ENCODE measurements at regions not wholly inside any gene's neighbourhood (a gene's known extent, or its start where the extent isn't known, plus 50 kb on each side); places are given as distances from the start of the nearest gene placed in this dataset.

GRCh38 chr4:158376106-158376840 is 145.4 kb upstream of the RXFP1 start:
- Histone ChIP-seq H3K27ac (no peak overlapping the region), H3K9me2 (replicated peaks; ENCODE audit: insufficient read depth) (no peaks in the 10 kb centered on the region), H2AFZ (no peak overlapping the region), H3K4me3 (no peak overlapping the region), H3K79me2 (no peaks in the 10 kb centered on the region), H4K20me1 (ENCODE audit: insufficient read depth, poor library complexity, severe bottlenecking) (no peaks in the 10 kb centered on the region), H3K9me3 (ENCODE audit: low read depth) (no peaks in the 10 kb centered on the region), H3K4me1 (ENCODE audit: insufficient read depth) (no peaks in the 10 kb centered on the region), H3K36me3 (replicated peaks; ENCODE audit: insufficient read depth, low read depth) (no peaks in the 10 kb centered on the region), H3K4me2 (no peak overlapping the region), H3K27me3 (no peaks in the 10 kb centered on the region)
- no peak for DNase-seq (ENCODE audit: low spot score)
- TF ChIP-seq CTCF (IDR thresholded peaks at IDR 0.05; ENCODE audit: poor library complexity) (no peak), EZH2phosphoT487 (IDR thresholded peaks at IDR 0.05; ENCODE audit: low read depth, severe bottlenecking, unreplicated experiment) (no peak)
- 83% methylated on average over 4 of the region's 4 CpGs for WGBS (ENCODE audit: low lambda C conversion rate, missing lambda C conversion rate)

- no peaks in the 10 kb centered on the region for H3K4me1 ChIP-seq (ENCODE audit: insufficient read depth)
- H3K36me3 ChIP-seq (replicated peaks; ENCODE audit: insufficient read depth, low read depth) = no peaks in the 10 kb centered on the region
- TF ChIP-seq CTCF (IDR thresholded peaks at IDR 0.05; ENCODE audit: poor library complexity) (no peak), EZH2phosphoT487 (IDR thresholded peaks at IDR 0.05; ENCODE audit: low read depth, severe bottlenecking, unreplicated experiment) (no peak), EZH2 (IDR thresholded peaks at IDR 0.05; ENCODE audit: borderline replicate concordance) (no peak)
Observed at GRCh38 chr4:158384414-158384813, 137.3 kb upstream of the RXFP1 start.

GRCh38 chr4:158395343-158395742 is 126.3 kb upstream of the RXFP1 start:
- WGBS (ENCODE audit: low lambda C conversion rate, missing lambda C conversion rate) = 92% methylated on average over 3 of the region's 3 CpGs
- H4K20me1 ChIP-seq (ENCODE audit: insufficient read depth, poor library complexity, severe bottlenecking) = no peaks in the 10 kb centered on the region
- no peak overlapping the region for H3K4me3 ChIP-seq
- no peak for TF ChIP-seq CTCF (IDR thresholded peaks at IDR 0.05; ENCODE audit: poor library complexity)
- no peak for TF ChIP-seq EZH2 (IDR thresholded peaks at IDR 0.05; ENCODE audit: borderline replicate concordance)
- TF ChIP-seq EZH2phosphoT487 (IDR thresholded peaks at IDR 0.05; ENCODE audit: low read depth, severe bottlenecking, unreplicated experiment) = no peak
- no peaks in the 10 kb centered on the region for H3K4me1 ChIP-seq (ENCODE audit: insufficient read depth)
- H2AFZ ChIP-seq = no peak overlapping the region
- H3K4me2 ChIP-seq = no peak overlapping the region
- H3K27me3 ChIP-seq = no peaks in the 10 kb centered on the region
- no peaks in the 10 kb centered on the region for H3K9me3 ChIP-seq (ENCODE audit: low read depth)
- DNase-seq (ENCODE audit: low spot score) = no peak
- H3K79me2 ChIP-seq = no peaks in the 10 kb centered on the region
- no peaks in the 10 kb centered on the region for H3K36me3 ChIP-seq (replicated peaks; ENCODE audit: insufficient read depth, low read depth)
- no peak overlapping the region for H3K27ac ChIP-seq
- H3K9me2 ChIP-seq (replicated peaks; ENCODE audit: insufficient read depth) = no peaks in the 10 kb centered on the region

More at GRCh38 chr4:158384414-158384813, 137.3 kb upstream of the RXFP1 start:
- no peaks in the 10 kb centered on the region for H3K9me3 ChIP-seq (ENCODE audit: low read depth)
- no peak overlapping the region for H2AFZ ChIP-seq
- no peak overlapping the region for H3K27ac ChIP-seq
- no peaks in the 10 kb centered on the region for H3K27me3 ChIP-seq
- H3K4me2 ChIP-seq = no peak overlapping the region
- WGBS (ENCODE audit: low lambda C conversion rate, missing lambda C conversion rate) = 94% methylated on average over 1 of the region's 1 CpG
- no peaks in the 10 kb centered on the region for H3K79me2 ChIP-seq
- H4K20me1 ChIP-seq (ENCODE audit: insufficient read depth, poor library complexity, severe bottlenecking) = no peaks in the 10 kb centered on the region
- DNase-seq (ENCODE audit: low spot score) = no peak
- no peak overlapping the region for H3K4me3 ChIP-seq
- H3K9me2 ChIP-seq (replicated peaks; ENCODE audit: insufficient read depth) = no peaks in the 10 kb centered on the region
